Prostate gland (tissue), 2 donors: ENCODE measurements at regions not wholly inside any gene's neighbourhood (a gene's known extent, or its start where the extent isn't known, plus 50 kb on each side); places are given as distances from the start of the nearest gene placed in this dataset.
"Not testable (repeated sequence)": the region's sequence is repeated elsewhere in the genome, so short reads cannot be mapped to it uniquely, and the experiment has no call there.

Experiments used
- DNase-seq: peaks from one replicate; pipeline ENCODE4 v3.0.0-alpha.2; 2019; ENCODE audit warnings: low spot score
- H3K27ac ChIP-seq, 2 donors: fragments of 200-600 bp; sonication (generic); 2 replicates each; pipeline ENCODE4 v1.5.1; 2017 to 2019
- H3K27me3 ChIP-seq: fragments of 200-600 bp; sonication (generic); replicated peaks from 2 replicates; pipeline ENCODE4 v1.5.1; 2019; ENCODE audit not compliant: insufficient read depth
- H3K36me3 ChIP-seq, 2 donors: fragments of 200-600 bp; sonication (generic); 1 replicate in 1 of 2; 2 replicates in 1 of 2; pipeline versions ENCODE4 v1.5.1 to v1.8.1; 2017 to 2019
- H3K4me1 ChIP-seq: fragments of 200-600 bp; sonication (generic); replicated peaks from 2 replicates; pipeline ENCODE4 v1.5.1; 2019
- H3K4me3 ChIP-seq, 2 donors: fragments of 200-600 bp; sonication (generic); 2 replicates each; pipeline ENCODE4 v1.5.1; 2017 to 2019
- H3K9me3 ChIP-seq: fragments of 200-600 bp; sonication (generic); 2 replicates; pipeline ENCODE4 v1.5.1; 2017
- POLR2A ChIP-seq: fragments of 450-650 bp; IDR thresholded peaks from one replicate; pipeline ENCODE4 v1.6.1; 2016; ENCODE audit warnings: antibody characterized with exemption, mild to moderate bottlenecking
- POLR2AphosphoS5 ChIP-seq: sonication (generic); formaldehyde crosslinking; IDR thresholded peaks from one replicate; pipeline ENCODE4 v1.6.1; 2017; ENCODE audit warnings: antibody characterized with exemption
- WGBS: methylation state at CpG from one replicate; pipeline ENCODE4 v1.1.5; 2018; 5-methylcytosine and 5-hydroxymethylcytosine counted together
- intact Hi-C: fragments of 100-400 bp; cut with DNase I; formaldehyde crosslinking; loops from one replicate; pipeline ENCODE4 v1.14.2; 2022
- TF ChIP-seq, protein P1 (sequence below), 4 experiments: fragments of 200-600 bp in 2 of 4; fragments of 450-650 bp in 2 of 4; sonication (generic) in 2 of 4; IDR thresholded peaks; 1 replicate in 3 of 4; 2 replicates in 1 of 4; pipeline ENCODE4 v1.5.1; 2016 to 2019; ENCODE audit warnings: antibody characterized with exemption in 4 of 4, mild to moderate bottlenecking in 2 of 4, moderate library complexity in 2 of 4

DNA sequence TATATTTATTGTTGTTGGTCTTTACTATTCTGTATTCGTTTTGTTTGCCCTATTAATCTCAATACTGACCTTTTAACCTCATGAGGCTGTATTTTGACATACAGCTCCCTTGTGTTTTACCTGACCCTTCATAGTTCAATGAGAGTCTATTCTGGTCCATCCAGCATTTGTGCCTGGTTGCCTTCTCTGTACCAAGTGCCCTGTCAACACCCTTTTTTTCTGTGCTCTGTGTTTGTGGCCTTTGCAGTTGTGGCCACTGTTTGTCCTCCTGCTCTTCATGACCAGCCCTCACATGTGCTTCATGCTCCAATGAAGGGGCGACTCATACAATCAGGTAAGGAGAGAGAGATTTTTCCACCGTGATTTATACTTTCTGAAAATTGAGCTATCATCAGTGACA, 368.2 kb downstream of the IL20RB start:
- intact Hi-C loops = no loop called here
- Histone ChIP-seq H3K36me3 (no peaks in the 10 kb centered on the region), H3K4me1 (no peaks in the 10 kb centered on the region), H3K27ac (no peak overlapping the region), H3K27me3 (no peaks in the 10 kb centered on the region), H3K9me3 (no peaks in the 10 kb centered on the region), H3K4me3 (no peak overlapping the region)
- 81% methylated on average over 3 of the region's 3 CpGs for WGBS
- TF ChIP-seq POLR2A (no peak), POLR2AphosphoS5 (no peak)
- TF ChIP-seq, protein P1, sequence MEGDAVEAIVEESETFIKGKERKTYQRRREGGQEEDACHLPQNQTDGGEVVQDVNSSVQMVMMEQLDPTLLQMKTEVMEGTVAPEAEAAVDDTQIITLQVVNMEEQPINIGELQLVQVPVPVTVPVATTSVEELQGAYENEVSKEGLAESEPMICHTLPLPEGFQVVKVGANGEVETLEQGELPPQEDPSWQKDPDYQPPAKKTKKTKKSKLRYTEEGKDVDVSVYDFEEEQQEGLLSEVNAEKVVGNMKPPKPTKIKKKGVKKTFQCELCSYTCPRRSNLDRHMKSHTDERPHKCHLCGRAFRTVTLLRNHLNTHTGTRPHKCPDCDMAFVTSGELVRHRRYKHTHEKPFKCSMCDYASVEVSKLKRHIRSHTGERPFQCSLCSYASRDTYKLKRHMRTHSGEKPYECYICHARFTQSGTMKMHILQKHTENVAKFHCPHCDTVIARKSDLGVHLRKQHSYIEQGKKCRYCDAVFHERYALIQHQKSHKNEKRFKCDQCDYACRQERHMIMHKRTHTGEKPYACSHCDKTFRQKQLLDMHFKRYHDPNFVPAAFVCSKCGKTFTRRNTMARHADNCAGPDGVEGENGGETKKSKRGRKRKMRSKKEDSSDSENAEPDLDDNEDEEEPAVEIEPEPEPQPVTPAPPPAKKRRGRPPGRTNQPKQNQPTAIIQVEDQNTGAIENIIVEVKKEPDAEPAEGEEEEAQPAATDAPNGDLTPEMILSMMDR (IDR thresholded peaks at IDR 0.05) = no peak
- no peak for DNase-seq

DNA sequence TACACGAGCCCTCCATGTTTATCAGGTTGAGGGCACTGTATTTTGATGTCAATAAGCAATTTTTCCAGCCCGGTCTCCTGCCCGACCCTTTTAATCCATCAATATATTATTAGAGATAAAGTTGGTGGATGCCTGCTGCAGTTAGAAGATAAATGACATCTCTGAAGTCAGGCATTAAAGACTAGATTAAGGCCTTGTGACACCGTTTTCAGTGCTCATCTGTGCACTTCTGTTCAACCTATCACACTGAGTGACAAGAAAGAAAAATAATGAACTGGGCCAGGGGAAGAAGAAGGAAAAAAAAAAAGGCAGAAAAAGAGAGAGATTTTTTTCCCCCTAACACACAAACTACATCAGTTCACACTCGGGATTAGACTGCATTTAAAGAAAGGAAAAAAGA, 371.8 kb downstream of the IL20RB start:
- TF ChIP-seq POLR2A = no peak
- no peak for TF ChIP-seq POLR2AphosphoS5
- TF ChIP-seq, protein P1 (IDR thresholded peaks at IDR 0.05) = no peak
- 66% methylated on average over 5 of the region's 5 CpGs for WGBS
- Histone ChIP-seq H3K27ac (no peak overlapping the region), H3K4me1 (no peaks in the 10 kb centered on the region), H3K36me3 (no peaks in the 10 kb centered on the region), H3K4me3 (no peak overlapping the region), H3K9me3 (no peaks in the 10 kb centered on the region), H3K27me3 (no peaks in the 10 kb centered on the region)
- no peak for DNase-seq
- intact Hi-C loops = no loop called here

DNA sequence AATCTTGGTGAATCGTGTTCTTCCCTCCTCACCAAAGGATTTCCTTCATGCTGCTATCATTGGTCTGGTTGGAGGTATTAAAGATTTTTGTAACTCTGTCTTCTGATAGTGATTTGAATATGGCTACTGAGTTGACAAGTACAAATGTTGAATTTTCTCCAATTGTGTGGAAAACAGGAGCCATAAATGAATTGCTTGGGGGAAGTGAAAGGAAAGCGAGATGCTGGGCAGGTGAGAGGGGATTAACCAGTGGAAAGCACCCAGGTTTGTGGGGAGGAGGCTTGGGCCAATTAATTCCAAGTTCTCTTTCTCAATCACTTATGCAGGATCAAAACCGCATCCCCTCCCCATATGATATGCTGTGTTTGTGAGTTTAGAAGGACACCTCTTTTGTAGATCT, 372.5 kb downstream of the IL20RB start:
- H3K4me3 ChIP-seq = no peak overlapping the region
- TF ChIP-seq, protein P1 (IDR thresholded peaks at IDR 0.05) = no peak
- TF ChIP-seq POLR2AphosphoS5 = no peak
- TF ChIP-seq POLR2A = no peak
- no peak for DNase-seq
- H3K36me3 ChIP-seq = no peaks in the 10 kb centered on the region
- intact Hi-C loops = no loop called here
- no peaks in the 10 kb centered on the region for H3K27me3 ChIP-seq
- no peak overlapping the region for H3K27ac ChIP-seq
- no peaks in the 10 kb centered on the region for H3K4me1 ChIP-seq
- H3K9me3 ChIP-seq = no peaks in the 10 kb centered on the region
- WGBS = 90% methylated on average over 3 of the region's 3 CpGs

DNA sequence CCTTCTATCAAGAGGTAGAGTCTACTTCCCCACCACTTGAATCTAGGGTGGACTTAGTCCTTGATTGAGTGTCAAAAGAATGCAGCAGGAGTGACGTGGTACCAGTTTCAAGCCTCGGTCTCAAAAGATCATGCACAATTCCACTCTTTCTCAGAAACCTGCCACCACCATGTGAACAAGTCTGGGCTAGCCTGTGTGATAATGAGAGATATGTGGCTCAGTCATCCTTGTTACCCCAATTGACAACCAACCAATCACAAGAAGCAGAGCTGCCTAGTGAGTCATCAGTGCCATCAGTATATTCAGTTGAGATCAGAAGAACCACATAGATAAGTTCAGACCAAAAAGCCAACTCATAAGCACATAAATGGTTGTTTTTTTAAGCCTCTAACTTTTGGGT, 374.5 kb downstream of the IL20RB start:
- no peak overlapping the region for H3K4me3 ChIP-seq
- no peaks in the 10 kb centered on the region for H3K36me3 ChIP-seq
- H3K27me3 ChIP-seq = no peaks in the 10 kb centered on the region
- no peaks in the 10 kb centered on the region for H3K4me1 ChIP-seq
- TF ChIP-seq POLR2A (no peak), POLR2AphosphoS5 (no peak)
- TF ChIP-seq, protein P1 (IDR thresholded peaks at IDR 0.05) = no peak
- DNase-seq = no peak
- WGBS = 66% methylated on average over 2 of the region's 2 CpGs
- intact Hi-C loops = no loop called here
- no peaks in the 10 kb centered on the region for H3K9me3 ChIP-seq
- no peak overlapping the region for H3K27ac ChIP-seq

DNA sequence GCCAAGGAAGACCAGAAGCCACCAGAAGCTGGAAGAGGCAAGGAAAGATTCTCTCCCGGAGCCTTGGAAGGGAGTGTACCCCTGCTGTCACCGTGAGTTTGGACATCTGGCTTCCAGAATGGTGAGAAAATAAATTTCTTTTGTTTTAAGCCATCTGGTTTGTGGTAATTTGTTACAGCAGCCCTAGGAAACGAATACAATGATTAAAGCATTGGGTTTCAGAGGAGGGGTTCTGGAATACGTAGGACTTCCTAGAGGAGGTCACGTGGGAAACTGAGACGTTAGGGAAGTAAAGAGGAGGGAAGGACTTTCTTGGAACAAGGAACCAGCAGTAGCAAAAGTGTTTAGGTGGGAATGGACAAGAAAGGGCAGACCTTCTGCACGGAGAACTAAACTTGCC, 377.7 kb downstream of the IL20RB start:
- 47% methylated on average over 7 of the region's 7 CpGs for WGBS
- TF ChIP-seq POLR2AphosphoS5 (no peak), POLR2A (no peak)
- TF ChIP-seq, protein P1 (IDR thresholded peaks at IDR 0.05) = no peak
- H3K4me1 ChIP-seq = no peaks in the 10 kb centered on the region
- no peaks in the 10 kb centered on the region for H3K9me3 ChIP-seq
- H3K36me3 ChIP-seq = no peaks in the 10 kb centered on the region
- no peak overlapping the region for H3K4me3 ChIP-seq
- no peaks in the 10 kb centered on the region for H3K27me3 ChIP-seq
- no peak overlapping the region for H3K27ac ChIP-seq
- no peak for DNase-seq
- intact Hi-C loops = no loop called here

DNA sequence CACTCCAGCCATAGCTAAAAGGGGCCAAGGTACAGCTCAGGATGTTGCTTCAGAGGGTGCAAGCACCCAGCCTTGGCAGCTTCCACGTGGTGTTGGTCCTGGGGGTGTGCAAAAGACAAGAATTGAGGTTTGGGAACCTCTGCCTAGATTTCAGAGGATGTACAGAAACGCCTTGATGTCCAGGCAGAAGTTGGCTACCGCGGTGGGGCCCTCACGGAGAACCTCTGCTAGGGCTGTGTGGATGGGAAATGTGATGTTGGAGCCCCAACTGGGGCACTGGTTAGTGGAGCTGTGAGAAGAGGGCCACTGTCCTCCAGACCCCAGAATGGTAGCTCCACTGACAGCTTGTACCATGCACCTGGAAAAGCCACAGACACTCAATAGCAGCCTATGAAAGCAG, 380.6 kb downstream of the IL20RB start:
- H3K27me3 ChIP-seq, H3K36me3 ChIP-seq, intact Hi-C loops, H3K4me1 ChIP-seq, H3K4me3 ChIP-seq, DNase-seq, H3K27ac ChIP-seq, H3K9me3 ChIP-seq: not testable (repeated sequence)
- 69% methylated on average over 5 of the region's 5 CpGs for WGBS
